ENCODE measurements at regions not wholly inside any gene's neighbourhood (a gene's known extent, or its start where the extent isn't known, plus 50 kb on each side); places are given as distances from the start of the nearest gene placed in this dataset.

DNA sequence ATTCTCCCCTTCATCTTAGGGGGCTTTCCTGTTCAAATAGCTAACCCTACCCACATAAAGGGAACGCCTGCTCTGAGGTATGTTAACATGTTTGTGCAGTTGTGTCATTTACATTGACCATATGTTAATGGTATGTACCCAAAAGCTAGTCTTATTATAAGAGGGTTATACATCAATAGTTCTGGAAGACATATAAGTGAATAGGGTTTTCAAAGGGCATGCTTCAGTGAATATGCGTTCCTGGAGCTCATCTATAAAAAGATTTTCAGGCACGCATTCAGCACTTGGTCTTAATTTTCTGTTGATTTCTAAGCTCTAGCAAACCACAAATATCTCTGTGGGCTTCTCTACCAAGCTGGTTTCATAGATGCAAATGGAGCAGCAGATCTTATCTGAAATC is 766.1 kb downstream of the IRX1 start:
- ATAC-seq (ENCODE audit: insufficient number of reproducible peaks, low FRiP score, low read depth) (no peak), DNase-seq (ENCODE audit: low spot score) (no peak)
- Histone ChIP-seq H3K4me3 (no peak overlapping the region), H3K4me1 (ENCODE audit: control insufficient read depth in 1 of 2, low read depth in 2 of 2) (no peaks in the 10 kb centered on the region), H3K36me3 (no peaks in the 10 kb centered on the region), H3K9me3 (no peaks in the 10 kb centered on the region), H3K27ac (no peak overlapping the region), H3K27me3 (replicated peaks; ENCODE audit: insufficient read depth) (no peaks in the 10 kb centered on the region)
- TF ChIP-seq, protein P1, sequence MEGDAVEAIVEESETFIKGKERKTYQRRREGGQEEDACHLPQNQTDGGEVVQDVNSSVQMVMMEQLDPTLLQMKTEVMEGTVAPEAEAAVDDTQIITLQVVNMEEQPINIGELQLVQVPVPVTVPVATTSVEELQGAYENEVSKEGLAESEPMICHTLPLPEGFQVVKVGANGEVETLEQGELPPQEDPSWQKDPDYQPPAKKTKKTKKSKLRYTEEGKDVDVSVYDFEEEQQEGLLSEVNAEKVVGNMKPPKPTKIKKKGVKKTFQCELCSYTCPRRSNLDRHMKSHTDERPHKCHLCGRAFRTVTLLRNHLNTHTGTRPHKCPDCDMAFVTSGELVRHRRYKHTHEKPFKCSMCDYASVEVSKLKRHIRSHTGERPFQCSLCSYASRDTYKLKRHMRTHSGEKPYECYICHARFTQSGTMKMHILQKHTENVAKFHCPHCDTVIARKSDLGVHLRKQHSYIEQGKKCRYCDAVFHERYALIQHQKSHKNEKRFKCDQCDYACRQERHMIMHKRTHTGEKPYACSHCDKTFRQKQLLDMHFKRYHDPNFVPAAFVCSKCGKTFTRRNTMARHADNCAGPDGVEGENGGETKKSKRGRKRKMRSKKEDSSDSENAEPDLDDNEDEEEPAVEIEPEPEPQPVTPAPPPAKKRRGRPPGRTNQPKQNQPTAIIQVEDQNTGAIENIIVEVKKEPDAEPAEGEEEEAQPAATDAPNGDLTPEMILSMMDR (IDR thresholded peaks at IDR 0.05) = no peak

DNA sequence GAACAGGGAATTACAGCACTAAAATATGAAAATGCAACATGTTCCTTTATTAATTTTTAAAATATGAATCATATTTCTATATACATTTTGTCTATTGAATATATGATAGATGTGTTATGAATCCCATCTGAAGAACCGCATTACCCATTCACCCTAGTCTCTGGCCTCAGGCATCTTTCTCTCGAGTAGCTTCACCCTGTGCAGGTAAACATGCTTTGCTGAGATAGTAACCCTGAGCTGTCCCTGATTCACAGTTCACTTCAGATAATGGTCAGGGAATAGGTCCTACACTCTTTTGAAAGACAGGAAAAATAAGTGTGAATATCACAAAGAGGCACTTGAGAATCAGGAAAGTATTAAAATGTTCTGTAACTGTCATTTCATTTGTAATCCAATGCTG is 766.8 kb downstream of the IRX1 start:
- no peak overlapping the region for H3K4me3 ChIP-seq
- H3K27ac ChIP-seq = no peak overlapping the region
- TF ChIP-seq, protein P1 (IDR thresholded peaks at IDR 0.05) = no peak
- H3K36me3 ChIP-seq = no peaks in the 10 kb centered on the region
- no peaks in the 10 kb centered on the region for H3K27me3 ChIP-seq (replicated peaks; ENCODE audit: insufficient read depth)
- no peaks in the 10 kb centered on the region for H3K4me1 ChIP-seq (ENCODE audit: control insufficient read depth in 1 of 2, low read depth in 2 of 2)
- H3K9me3 ChIP-seq = no peaks in the 10 kb centered on the region
- DNase-seq (ENCODE audit: low spot score) = no peak
- ATAC-seq (ENCODE audit: insufficient number of reproducible peaks, low FRiP score, low read depth) = no peak

DNA sequence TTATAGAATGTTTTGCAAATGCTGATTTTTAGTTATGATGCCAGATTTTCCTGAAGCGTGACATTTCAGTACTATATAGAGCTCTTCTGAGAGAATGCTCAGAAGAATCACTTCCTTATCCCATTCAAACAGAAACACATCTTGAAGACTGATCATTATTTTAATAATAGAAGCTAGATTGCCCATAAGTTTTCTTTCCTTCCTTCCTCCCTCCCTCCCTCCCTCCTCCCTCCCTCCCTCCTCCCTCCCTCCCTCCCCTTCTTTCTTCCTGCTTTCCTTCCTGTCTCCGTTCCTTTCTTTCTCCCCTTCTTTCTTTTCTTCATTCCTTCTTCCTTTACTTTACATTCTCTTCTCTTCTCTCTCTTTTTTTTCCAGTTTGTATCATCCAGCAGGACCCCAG is 767.4 kb downstream of the IRX1 start:
- H3K27ac ChIP-seq = no peak overlapping the region
- no peaks in the 10 kb centered on the region for H3K36me3 ChIP-seq
- no peaks in the 10 kb centered on the region for H3K9me3 ChIP-seq
- TF ChIP-seq, protein P1 (IDR thresholded peaks at IDR 0.05) = no peak
- no peaks in the 10 kb centered on the region for H3K4me1 ChIP-seq (ENCODE audit: control insufficient read depth in 1 of 2, low read depth in 2 of 2)
- H3K27me3 ChIP-seq (replicated peaks; ENCODE audit: insufficient read depth) = no peaks in the 10 kb centered on the region
- no peak for ATAC-seq (ENCODE audit: insufficient number of reproducible peaks, low FRiP score, low read depth)
- no peak overlapping the region for H3K4me3 ChIP-seq
- DNase-seq (ENCODE audit: low spot score) = no peak

DNA sequence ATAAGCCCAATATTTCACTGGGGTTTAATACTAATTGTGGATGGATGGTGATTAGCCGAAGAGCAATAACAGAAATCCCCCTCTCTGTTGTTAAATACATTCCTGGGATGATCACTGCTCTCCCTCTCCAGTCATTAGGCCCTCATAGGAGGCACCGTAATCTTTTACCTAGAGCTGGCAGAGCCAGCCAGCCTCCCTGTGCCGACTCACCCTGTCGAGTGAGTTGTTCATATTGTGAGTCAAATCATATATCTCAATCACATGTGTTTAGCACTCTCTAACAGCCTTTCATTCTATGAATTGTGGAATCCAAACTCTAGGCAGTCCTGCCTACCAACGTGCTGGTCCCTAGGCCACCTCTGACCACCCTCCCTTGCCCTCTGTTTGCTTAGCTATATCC is 771.0 kb downstream of the IRX1 start:
- Histone ChIP-seq H3K4me3 (no peak overlapping the region), H3K9me3 (no peaks in the 10 kb centered on the region), H3K27me3 (replicated peaks; ENCODE audit: insufficient read depth) (no peaks in the 10 kb centered on the region), H3K36me3 (no peaks in the 10 kb centered on the region), H3K4me1 (ENCODE audit: control insufficient read depth in 1 of 2, low read depth in 2 of 2) (no peaks in the 10 kb centered on the region), H3K27ac (no peak overlapping the region)
- no peak for ATAC-seq (ENCODE audit: insufficient number of reproducible peaks, low FRiP score, low read depth)
- DNase-seq (ENCODE audit: low spot score) = no peak
- TF ChIP-seq, protein P1 (IDR thresholded peaks at IDR 0.05) = no peak

DNA sequence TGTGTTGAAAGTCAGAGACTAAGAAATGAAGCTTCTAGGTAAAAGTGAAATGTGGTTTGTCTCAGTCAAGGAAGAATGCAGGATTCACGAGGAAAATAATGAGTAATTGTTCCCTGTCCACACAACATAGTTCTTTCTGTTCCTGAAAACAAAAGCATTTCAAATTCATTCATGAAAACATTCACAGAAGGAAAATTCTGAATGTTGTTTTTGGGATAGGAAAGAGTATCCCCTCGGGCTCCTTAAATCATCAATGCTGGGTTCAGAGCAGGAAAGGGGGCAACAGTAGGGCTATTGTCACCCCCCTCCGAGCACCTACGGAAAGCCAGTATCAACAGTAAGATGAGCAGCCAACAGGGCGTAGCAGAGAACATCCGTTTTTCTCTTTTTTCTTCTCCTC is 769.9 kb upstream of the ADAMTS16 start:
- Histone ChIP-seq H3K36me3 (no peaks in the 10 kb centered on the region), H3K27me3 (replicated peaks; ENCODE audit: insufficient read depth) (no peaks in the 10 kb centered on the region), H3K9me3 (no peaks in the 10 kb centered on the region), H3K4me1 (ENCODE audit: control insufficient read depth in 1 of 2, low read depth in 2 of 2) (no peaks in the 10 kb centered on the region), H3K4me3 (no peak overlapping the region), H3K27ac (no peak overlapping the region)
- ATAC-seq (ENCODE audit: insufficient number of reproducible peaks, low FRiP score, low read depth) (no peak), DNase-seq (ENCODE audit: low spot score) (no peak)
- TF ChIP-seq, protein P1 (IDR thresholded peaks at IDR 0.05) = no peak

Data from thoracic aorta (tissue), 2 donors.